Endodermal cell (in vitro differentiated cells): ENCODE measurements at regions not wholly inside any gene's neighbourhood (a gene's known extent, or its start where the extent isn't known, plus 50 kb on each side); places are given as distances from the start of the nearest gene placed in this dataset.

ENCODE experiments used
- DNase-seq: peaks from one replicate; pipeline ENCODE4 v3.0.0-alpha.2; 2017
- H3K27ac ChIP-seq: 2 replicates; pipeline ENCODE4 v1.5.1; 2013; ENCODE audit warnings: mild to moderate bottlenecking, low read depth, low read length, moderate library complexity
- H3K27me3 ChIP-seq: 2 replicates; pipeline ENCODE4 v1.6.1; 2013; ENCODE audit warnings: mild to moderate bottlenecking, low read length, moderate library complexity; ENCODE audit not compliant: insufficient read depth, control insufficient read depth, poor library complexity, severe bottlenecking
- H3K36me3 ChIP-seq: 2 replicates; pipeline ENCODE4 v1.7.0; 2013; ENCODE audit warnings: mild to moderate bottlenecking, low read length, moderate library complexity; ENCODE audit not compliant: control insufficient read depth, insufficient read depth
- H3K4me1 ChIP-seq: one replicate; pipeline ENCODE4 v1.7.0; 2013; ENCODE audit warnings: low read length; ENCODE audit not compliant: control insufficient read depth, insufficient read depth
- H3K4me3 ChIP-seq: 2 replicates; pipeline ENCODE4 v1.5.1; 2013; ENCODE audit warnings: mild to moderate bottlenecking, low read length, moderate library complexity
- H3K9ac ChIP-seq: 2 replicates; pipeline ENCODE4 v1.6.1; 2013; ENCODE audit warnings: mild to moderate bottlenecking, low read length, moderate library complexity; ENCODE audit not compliant: poor library complexity, severe bottlenecking; ENCODE audit errors: extremely low read depth
- H3K9me3 ChIP-seq: 2 replicates; pipeline ENCODE4 v1.6.1; 2013; ENCODE audit warnings: mild to moderate bottlenecking, low read length, moderate library complexity; ENCODE audit not compliant: control insufficient read depth
- H3K27ac Mint-ChIP-seq: 2 replicates; pipeline ENCODE4 v1.8.0; 2020; ENCODE audit warnings: mixed read lengths
- H3K27me3 Mint-ChIP-seq: 2 replicates; pipeline ENCODE4 v1.8.0; 2021; ENCODE audit warnings: mild to moderate bottlenecking, mixed read lengths; ENCODE audit not compliant: insufficient read depth
- H3K36me3 Mint-ChIP-seq: 2 replicates; pipeline ENCODE4 v1.8.0; 2020; ENCODE audit warnings: low read depth, mixed read lengths
- H3K4me1 Mint-ChIP-seq: 2 replicates; pipeline ENCODE4 v1.8.0; 2020; ENCODE audit warnings: mixed read lengths
- H3K4me3 Mint-ChIP-seq: 2 replicates; pipeline ENCODE4 v1.8.0; 2020; ENCODE audit warnings: mild to moderate bottlenecking, moderate library complexity, mixed read lengths
- H3K9me3 Mint-ChIP-seq: 2 replicates; pipeline ENCODE4 v1.8.0; 2020; ENCODE audit warnings: mild to moderate bottlenecking, mixed read lengths
- CTCF ChIP-seq: fragments of 200-600 bp; sonication (generic); conservative IDR thresholded peaks from 2 replicates; pipeline ENCODE4 v1.5.0; 2021; ENCODE audit warnings: antibody characterized with exemption, mild to moderate bottlenecking
- WGBS, 2 experiments: methylation state at CpG; one replicate each; pipeline versions ENCODE4 v1.1.5 to v1.1.7; 2013; ENCODE audit warnings: missing lambda C conversion rate in 2 of 2, mixed read lengths in 1 of 2; ENCODE audit not compliant: insufficient coverage in 1 of 2, insufficient read length in 1 of 2; 5-methylcytosine and 5-hydroxymethylcytosine counted together

GRCh38 chr7:125504848-125505247 is 575.2 kb upstream of the POT1 start:
- Mint-ChIP-seq H3K4me1 (peaks cover 35% of the 10 kb centered on the region), H3K27ac (peak overlapping the region; percentile 48), H3K27me3 (no peaks in the 10 kb centered on the region), H3K4me3 (no peak overlapping the region), H3K9me3 (peaks cover 6% of the 10 kb centered on the region), H3K36me3 (no peaks in the 10 kb centered on the region)
- H3K27ac ChIP-seq, result no peak overlapping the region
- TF ChIP-seq CTCF, result no peak
- H3K9ac ChIP-seq, result no peak overlapping the region
- H3K27me3 ChIP-seq, result no peaks in the 10 kb centered on the region
- 87 to 100% methylated on average over 1 to 2 of the region's 2 CpGs for WGBS, 2 experiments
- H3K36me3 ChIP-seq, result no peaks in the 10 kb centered on the region
- peaks cover 27% of the 10 kb centered on the region for H3K4me1 ChIP-seq
- H3K4me3 ChIP-seq, result no peak overlapping the region
- peaks cover 14% of the 10 kb centered on the region for H3K9me3 ChIP-seq
- peak; percentile 50 for DNase-seq

- 86 to 100% methylated on average over 1 of the region's 1 CpG for WGBS, 2 experiments
- H3K27me3 ChIP-seq, result no peaks in the 10 kb centered on the region
- TF ChIP-seq CTCF, result no peak
- H3K27ac Mint-ChIP-seq, result no peak overlapping the region
- H3K36me3 ChIP-seq, result no peaks in the 10 kb centered on the region
- no peak overlapping the region for H3K27ac ChIP-seq
- H3K4me3 Mint-ChIP-seq, result no peak overlapping the region
- no peak overlapping the region for H3K4me3 ChIP-seq
- H3K9me3 ChIP-seq, result peaks cover 22% of the 10 kb centered on the region
- peaks cover 2% of the 10 kb centered on the region for H3K36me3 Mint-ChIP-seq
- peaks cover 4% of the 10 kb centered on the region for H3K4me1 Mint-ChIP-seq
- no peaks in the 10 kb centered on the region for H3K27me3 Mint-ChIP-seq
- H3K9ac ChIP-seq, result no peak overlapping the region
- peaks cover 9% of the 10 kb centered on the region for H3K9me3 Mint-ChIP-seq
- H3K4me1 ChIP-seq, result no peaks in the 10 kb centered on the region
- DNase-seq, result no peak
Measured at GRCh38 chr7:125495997-125496396, 566.4 kb upstream of the POT1 start.

GRCh38 chr7:125492521-125492920 is 562.9 kb upstream of the POT1 start:
- TF ChIP-seq CTCF, result no peak
- Histone ChIP-seq H3K27ac (no peak overlapping the region), H3K9me3 (peaks cover 10% of the 10 kb centered on the region), H3K36me3 (no peaks in the 10 kb centered on the region), H3K9ac (no peak overlapping the region), H3K4me1 (no peaks in the 10 kb centered on the region), H3K27me3 (no peaks in the 10 kb centered on the region), H3K4me3 (no peak overlapping the region)
- Mint-ChIP-seq H3K9me3 (peaks cover 5% of the 10 kb centered on the region), H3K4me3 (no peak overlapping the region), H3K36me3 (no peaks in the 10 kb centered on the region), H3K27me3 (no peaks in the 10 kb centered on the region), H3K27ac (no peak overlapping the region), H3K4me1 (peaks cover 4% of the 10 kb centered on the region)
- 100% methylated on average over 1 of the region's 1 CpG; no CpG with 5 or more reads in 1 of the 2 experiments for WGBS, 2 experiments
- no peak for DNase-seq
